ENCODE measurements at regions not wholly inside any gene's neighbourhood (a gene's known extent, or its start where the extent isn't known, plus 50 kb on each side); places are given as distances from the start of the nearest gene placed in this dataset.

DNA sequence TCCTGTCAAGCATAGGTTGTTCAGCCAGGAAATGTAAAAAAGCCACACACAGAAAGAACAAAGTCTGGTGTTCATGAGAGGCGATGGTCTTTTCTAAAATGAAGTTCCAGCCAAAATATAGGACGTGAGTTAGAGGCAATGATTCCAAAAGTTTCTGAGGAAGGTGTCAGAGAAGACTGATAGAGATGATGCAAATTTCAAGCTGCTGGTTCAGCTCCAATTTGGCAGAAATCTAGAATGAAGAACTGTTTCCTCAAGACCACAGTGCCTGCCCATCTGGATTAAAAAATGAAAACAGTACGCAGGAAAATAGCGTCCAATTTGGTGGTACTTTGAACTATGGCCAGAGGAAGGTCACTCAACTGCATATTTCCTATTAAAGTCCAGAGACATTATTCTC, 672.9 kb downstream of the SQOR start:
- H3K36me3 ChIP-seq (ENCODE audit: control insufficient read depth in 2 of 2, insufficient read depth in 2 of 2, low read length in 2 of 2), result no peaks in the 10 kb centered on the region
- H3K27me3 ChIP-seq (ENCODE audit: control insufficient read depth in 2 of 2, insufficient read depth in 2 of 2, low read length in 2 of 2), result no peaks in the 10 kb centered on the region
- H3K9ac ChIP-seq (ENCODE audit: low read depth in 1 of 2, low read length in 2 of 2), result no peak overlapping the region
- H3K4me1 ChIP-seq (ENCODE audit: control insufficient read depth in 2 of 2, insufficient read depth in 2 of 2, low read length in 2 of 2), result no peaks in the 10 kb centered on the region
- no peak overlapping the region for H3K4me3 ChIP-seq (ENCODE audit: low read length in 2 of 2)
- H3K9me3 ChIP-seq (ENCODE audit: control insufficient read depth in 2 of 2, low read length in 2 of 2), result no peaks in the 10 kb centered on the region
- no peak overlapping the region for H3K27ac ChIP-seq (ENCODE audit: low read depth in 2 of 2, low read length in 2 of 2)

DNA sequence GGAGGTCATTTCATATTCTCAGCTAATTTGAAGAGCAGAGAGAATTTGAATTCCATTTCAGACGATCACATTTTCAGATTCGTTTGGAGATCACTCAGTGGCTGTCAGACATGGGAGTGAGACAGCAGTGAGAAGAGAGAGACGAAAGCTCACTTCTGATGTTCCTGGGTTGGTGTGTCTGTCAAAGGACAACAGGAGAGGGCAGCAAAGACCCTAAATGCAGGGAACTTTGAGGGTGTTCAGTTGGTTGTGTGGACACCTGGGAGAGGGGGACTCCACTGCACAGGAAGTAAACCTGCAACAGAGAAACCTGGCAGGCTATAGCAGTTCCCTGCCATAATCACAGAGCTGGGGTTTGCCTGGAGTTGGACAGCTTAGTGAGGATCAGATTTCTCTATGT, 675.1 kb downstream of the SQOR start:
- Histone ChIP-seq H3K9me3 (ENCODE audit: control insufficient read depth in 2 of 2, low read length in 2 of 2) (no peaks in the 10 kb centered on the region), H3K36me3 (ENCODE audit: control insufficient read depth in 2 of 2, insufficient read depth in 2 of 2, low read length in 2 of 2) (no peaks in the 10 kb centered on the region), H3K4me3 (ENCODE audit: low read length in 2 of 2) (no peak overlapping the region), H3K27me3 (ENCODE audit: control insufficient read depth in 2 of 2, insufficient read depth in 2 of 2, low read length in 2 of 2) (no peaks in the 10 kb centered on the region), H3K4me1 (ENCODE audit: control insufficient read depth in 2 of 2, insufficient read depth in 2 of 2, low read length in 2 of 2) (no peaks in the 10 kb centered on the region), H3K9ac (ENCODE audit: low read depth in 1 of 2, low read length in 2 of 2) (no peak overlapping the region), H3K27ac (ENCODE audit: low read depth in 2 of 2, low read length in 2 of 2) (no peak overlapping the region)

DNA sequence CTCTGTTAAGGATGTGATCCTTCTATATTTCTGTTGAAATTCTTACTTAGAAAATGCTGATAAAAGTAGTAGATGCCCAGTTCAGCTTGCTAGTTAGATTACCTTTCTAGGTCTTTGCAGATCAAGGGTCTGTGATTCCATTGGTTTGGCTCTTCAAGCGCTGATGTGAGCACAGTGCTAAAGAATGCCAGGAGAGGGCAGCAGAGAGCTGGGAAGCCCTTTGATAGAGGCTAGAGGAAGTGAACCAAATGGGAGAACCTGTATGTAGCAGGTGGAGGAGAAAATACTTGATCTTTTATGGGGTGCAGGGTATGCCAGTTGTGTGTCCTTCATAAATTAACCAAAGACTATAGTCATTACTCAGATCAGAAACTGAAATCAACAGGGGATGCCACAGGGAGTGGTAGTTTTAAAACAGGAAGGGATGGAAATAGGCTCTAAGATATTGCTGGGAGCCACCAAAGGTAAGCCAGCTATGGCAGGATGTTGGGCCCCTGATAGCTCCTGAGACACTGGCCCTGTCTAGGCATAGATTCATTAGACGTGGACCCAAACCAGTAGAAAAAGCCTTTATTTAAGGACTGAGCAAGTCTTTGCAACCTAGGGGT, 677.4 kb downstream of the SQOR start:
- no peak overlapping the region for H3K9ac ChIP-seq (ENCODE audit: low read depth in 1 of 2, low read length in 2 of 2)
- H3K4me1 ChIP-seq (ENCODE audit: control insufficient read depth in 2 of 2, insufficient read depth in 2 of 2, low read length in 2 of 2), result no peaks in the 10 kb centered on the region
- H3K27ac ChIP-seq (ENCODE audit: low read depth in 2 of 2, low read length in 2 of 2), result no peak overlapping the region
- H3K36me3 ChIP-seq (ENCODE audit: control insufficient read depth in 2 of 2, insufficient read depth in 2 of 2, low read length in 2 of 2), result no peaks in the 10 kb centered on the region
- no peak overlapping the region for H3K4me3 ChIP-seq (ENCODE audit: low read length in 2 of 2)
- H3K9me3 ChIP-seq (ENCODE audit: control insufficient read depth in 2 of 2, low read length in 2 of 2), result no peaks in the 10 kb centered on the region
- H3K27me3 ChIP-seq (ENCODE audit: control insufficient read depth in 2 of 2, insufficient read depth in 2 of 2, low read length in 2 of 2), result no peaks in the 10 kb centered on the region

DNA sequence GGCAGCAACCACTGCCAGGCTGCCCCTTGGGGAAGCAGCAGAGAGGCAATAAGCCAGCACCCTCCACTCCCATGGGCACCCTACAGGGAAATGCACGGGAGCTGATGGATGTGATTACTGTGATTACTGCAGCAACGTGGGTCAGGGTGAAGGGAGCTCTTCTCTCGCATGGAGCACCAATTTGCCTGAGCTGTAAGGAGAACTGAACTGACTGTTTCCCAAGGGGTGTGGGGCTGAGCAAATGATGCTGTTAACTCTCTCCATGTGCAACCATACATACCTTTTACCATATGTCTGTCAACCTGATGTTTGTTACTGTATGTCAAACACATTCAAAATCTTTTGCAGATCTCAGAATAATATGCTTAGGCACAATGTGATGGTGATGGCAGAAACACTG, 680.6 kb downstream of the SQOR start:
- Histone ChIP-seq H3K4me3 (ENCODE audit: low read length in 2 of 2) (no peak overlapping the region), H3K9ac (ENCODE audit: low read depth in 1 of 2, low read length in 2 of 2) (no peak overlapping the region), H3K27ac (ENCODE audit: low read depth in 2 of 2, low read length in 2 of 2) (no peak overlapping the region), H3K36me3 (ENCODE audit: control insufficient read depth in 2 of 2, insufficient read depth in 2 of 2, low read length in 2 of 2) (no peaks in the 10 kb centered on the region), H3K27me3 (ENCODE audit: control insufficient read depth in 2 of 2, insufficient read depth in 2 of 2, low read length in 2 of 2) (no peaks in the 10 kb centered on the region), H3K4me1 (ENCODE audit: control insufficient read depth in 2 of 2, insufficient read depth in 2 of 2, low read length in 2 of 2) (no peaks in the 10 kb centered on the region), H3K9me3 (ENCODE audit: control insufficient read depth in 2 of 2, low read length in 2 of 2) (no peaks in the 10 kb centered on the region)

DNA sequence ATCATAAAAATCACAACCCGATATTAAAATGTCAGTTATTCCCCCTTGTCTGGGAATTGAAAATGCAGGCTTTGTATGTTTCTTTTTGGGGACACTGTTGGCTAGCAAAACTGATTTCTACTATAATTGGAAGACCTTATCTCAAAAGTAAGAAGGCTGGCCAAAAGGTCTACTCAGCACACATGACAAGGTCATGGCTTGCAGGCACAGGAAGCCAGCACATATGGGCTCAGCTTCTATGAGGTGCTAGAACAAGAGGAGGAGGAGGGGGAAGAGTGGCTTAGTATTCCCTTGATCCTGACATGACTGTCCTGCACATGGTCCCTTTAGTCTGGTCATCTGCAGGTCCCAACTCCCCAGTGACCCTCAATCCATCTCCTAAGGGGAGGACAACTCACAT, 681.2 kb downstream of the SQOR start:
- H3K36me3 ChIP-seq (ENCODE audit: control insufficient read depth in 2 of 2, insufficient read depth in 2 of 2, low read length in 2 of 2), result no peaks in the 10 kb centered on the region
- H3K9ac ChIP-seq (ENCODE audit: low read depth in 1 of 2, low read length in 2 of 2), result no peak overlapping the region
- H3K4me1 ChIP-seq (ENCODE audit: control insufficient read depth in 2 of 2, insufficient read depth in 2 of 2, low read length in 2 of 2), result no peaks in the 10 kb centered on the region
- no peaks in the 10 kb centered on the region for H3K9me3 ChIP-seq (ENCODE audit: control insufficient read depth in 2 of 2, low read length in 2 of 2)
- H3K4me3 ChIP-seq (ENCODE audit: low read length in 2 of 2), result no peak overlapping the region
- H3K27ac ChIP-seq (ENCODE audit: low read depth in 2 of 2, low read length in 2 of 2), result no peak overlapping the region
- H3K27me3 ChIP-seq (ENCODE audit: control insufficient read depth in 2 of 2, insufficient read depth in 2 of 2, low read length in 2 of 2), result no peaks in the 10 kb centered on the region

DNA sequence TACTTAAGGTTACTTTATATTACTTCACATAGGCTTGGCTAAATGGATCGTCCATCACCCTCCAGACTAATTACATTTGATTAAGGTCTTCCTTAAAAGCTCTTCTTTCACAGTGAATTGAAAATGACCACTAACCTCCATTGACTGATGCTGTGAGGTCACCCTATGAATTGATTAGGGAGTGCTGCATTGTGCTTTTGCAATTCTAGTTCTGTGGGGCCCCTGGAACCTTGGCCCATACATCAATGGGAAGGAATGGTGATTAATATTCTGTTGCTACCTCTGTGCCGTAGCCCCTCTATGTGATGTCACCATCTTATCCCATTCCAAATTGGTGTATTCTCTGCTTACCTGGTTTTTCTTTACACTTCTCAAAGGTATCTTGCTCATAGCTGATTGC, 682.2 kb downstream of the SQOR start:
- H3K36me3 ChIP-seq (ENCODE audit: control insufficient read depth in 2 of 2, insufficient read depth in 2 of 2, low read length in 2 of 2), result no peaks in the 10 kb centered on the region
- no peaks in the 10 kb centered on the region for H3K9me3 ChIP-seq (ENCODE audit: control insufficient read depth in 2 of 2, low read length in 2 of 2)
- no peaks in the 10 kb centered on the region for H3K4me1 ChIP-seq (ENCODE audit: control insufficient read depth in 2 of 2, insufficient read depth in 2 of 2, low read length in 2 of 2)
- no peak overlapping the region for H3K4me3 ChIP-seq (ENCODE audit: low read length in 2 of 2)
- H3K9ac ChIP-seq (ENCODE audit: low read depth in 1 of 2, low read length in 2 of 2), result no peak overlapping the region
- H3K27ac ChIP-seq (ENCODE audit: low read depth in 2 of 2, low read length in 2 of 2), result no peak overlapping the region
- no peaks in the 10 kb centered on the region for H3K27me3 ChIP-seq (ENCODE audit: control insufficient read depth in 2 of 2, insufficient read depth in 2 of 2, low read length in 2 of 2)

DNA sequence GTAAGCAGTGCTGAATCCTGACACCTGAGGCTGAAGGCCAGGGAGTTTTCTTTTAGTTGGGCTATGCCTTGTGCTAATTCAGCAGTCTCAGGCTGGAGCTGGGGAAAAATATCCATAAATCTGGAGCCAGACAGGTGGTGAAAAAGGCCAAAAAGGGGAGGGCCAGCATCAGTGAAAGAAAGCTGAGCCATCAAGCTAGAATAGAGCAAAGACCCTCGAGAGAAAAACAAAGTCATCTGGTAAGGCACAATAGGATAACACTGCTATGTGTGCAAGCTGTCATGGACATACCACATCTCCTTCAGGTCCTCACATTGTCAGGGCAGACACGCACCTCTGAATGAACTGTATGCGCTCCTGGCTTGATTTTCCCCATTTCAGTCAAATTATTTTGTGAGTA, 687.9 kb downstream of the SQOR start:
- H3K27me3 ChIP-seq (ENCODE audit: control insufficient read depth in 2 of 2, insufficient read depth in 2 of 2, low read length in 2 of 2), result no peaks in the 10 kb centered on the region
- H3K4me3 ChIP-seq (ENCODE audit: low read length in 2 of 2), result no peak overlapping the region
- no peaks in the 10 kb centered on the region for H3K4me1 ChIP-seq (ENCODE audit: control insufficient read depth in 2 of 2, insufficient read depth in 2 of 2, low read length in 2 of 2)
- H3K9me3 ChIP-seq (ENCODE audit: control insufficient read depth in 2 of 2, low read length in 2 of 2), result no peaks in the 10 kb centered on the region
- H3K9ac ChIP-seq (ENCODE audit: low read depth in 1 of 2, low read length in 2 of 2), result no peak overlapping the region
- H3K36me3 ChIP-seq (ENCODE audit: control insufficient read depth in 2 of 2, insufficient read depth in 2 of 2, low read length in 2 of 2), result no peaks in the 10 kb centered on the region
- H3K27ac ChIP-seq (ENCODE audit: low read depth in 2 of 2, low read length in 2 of 2), result no peak overlapping the region

DNA sequence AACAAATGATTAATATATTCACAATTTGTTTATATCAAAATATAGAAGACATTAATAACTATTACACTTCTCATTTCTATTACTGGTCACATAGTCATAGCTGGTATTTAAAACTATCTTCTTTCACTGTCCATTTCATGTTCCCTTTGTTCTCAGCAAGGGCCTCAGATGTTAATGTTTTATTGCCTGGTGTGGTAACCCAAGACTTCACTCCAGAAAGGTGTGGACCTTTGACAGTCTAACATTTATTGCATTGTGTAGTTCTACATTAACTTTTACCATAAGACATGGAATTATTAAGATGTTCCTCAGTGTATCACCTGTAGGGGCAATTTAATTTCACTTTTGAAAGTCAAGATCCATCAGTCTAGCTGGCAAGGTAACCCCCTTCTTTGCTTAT, 691.3 kb downstream of the SQOR start:
- H3K4me1 ChIP-seq (ENCODE audit: control insufficient read depth in 2 of 2, insufficient read depth in 2 of 2, low read length in 2 of 2), result no peaks in the 10 kb centered on the region
- no peak overlapping the region for H3K9ac ChIP-seq (ENCODE audit: low read depth in 1 of 2, low read length in 2 of 2)
- no peak overlapping the region for H3K4me3 ChIP-seq (ENCODE audit: low read length in 2 of 2)
- no peaks in the 10 kb centered on the region for H3K9me3 ChIP-seq (ENCODE audit: control insufficient read depth in 2 of 2, low read length in 2 of 2)
- no peaks in the 10 kb centered on the region for H3K36me3 ChIP-seq (ENCODE audit: control insufficient read depth in 2 of 2, insufficient read depth in 2 of 2, low read length in 2 of 2)
- H3K27ac ChIP-seq (ENCODE audit: low read depth in 2 of 2, low read length in 2 of 2), result no peak overlapping the region
- no peaks in the 10 kb centered on the region for H3K27me3 ChIP-seq (ENCODE audit: control insufficient read depth in 2 of 2, insufficient read depth in 2 of 2, low read length in 2 of 2)

DNA sequence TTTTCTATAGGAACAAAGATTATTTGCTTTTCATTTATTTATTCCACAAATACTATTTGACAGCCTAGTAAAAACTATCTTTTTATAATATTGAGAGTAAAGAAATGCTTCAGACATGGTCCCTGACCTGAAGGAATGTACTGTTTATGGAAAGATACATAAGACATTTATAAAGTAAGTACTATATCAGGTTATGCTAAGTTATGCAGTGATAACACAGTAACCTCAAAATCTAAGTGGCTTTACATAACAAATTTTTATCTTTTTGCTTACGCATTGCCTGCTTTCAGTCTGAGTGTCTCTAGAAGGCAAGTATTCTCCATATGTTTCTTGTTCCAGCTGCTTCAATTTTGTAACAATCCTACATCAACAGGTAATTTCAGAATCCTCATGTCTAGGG, 694.0 kb downstream of the SQOR start:
- Histone ChIP-seq H3K4me3 (ENCODE audit: low read length in 2 of 2) (no peak overlapping the region), H3K4me1 (ENCODE audit: control insufficient read depth in 2 of 2, insufficient read depth in 2 of 2, low read length in 2 of 2) (no peaks in the 10 kb centered on the region), H3K9ac (ENCODE audit: low read depth in 1 of 2, low read length in 2 of 2) (no peak overlapping the region), H3K27me3 (ENCODE audit: control insufficient read depth in 2 of 2, insufficient read depth in 2 of 2, low read length in 2 of 2) (no peaks in the 10 kb centered on the region), H3K27ac (ENCODE audit: low read depth in 2 of 2, low read length in 2 of 2) (no peak overlapping the region), H3K9me3 (ENCODE audit: control insufficient read depth in 2 of 2, low read length in 2 of 2) (no peaks in the 10 kb centered on the region), H3K36me3 (ENCODE audit: control insufficient read depth in 2 of 2, insufficient read depth in 2 of 2, low read length in 2 of 2) (no peaks in the 10 kb centered on the region)

DNA sequence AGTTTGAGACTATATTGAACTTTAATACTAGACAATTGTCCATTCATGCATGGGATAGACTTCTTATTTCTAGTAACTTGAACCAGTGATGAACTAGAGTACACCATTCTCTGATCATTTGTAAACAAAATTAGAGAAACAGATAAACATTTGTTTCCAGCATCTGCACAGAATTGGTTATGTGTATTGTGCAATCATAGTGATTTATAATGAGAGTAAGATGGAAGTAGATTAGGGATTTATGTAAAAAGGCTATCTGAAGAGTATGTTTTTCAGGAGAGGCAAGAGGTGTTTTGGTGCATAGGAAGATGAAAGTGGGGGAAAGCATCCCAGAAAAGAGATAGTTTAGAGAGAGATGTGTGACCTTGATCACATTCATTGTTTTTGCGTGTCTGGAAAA, 695.0 kb downstream of the SQOR start:
- Histone ChIP-seq H3K4me1 (ENCODE audit: control insufficient read depth in 2 of 2, insufficient read depth in 2 of 2, low read length in 2 of 2) (no peaks in the 10 kb centered on the region), H3K9ac (ENCODE audit: low read depth in 1 of 2, low read length in 2 of 2) (no peak overlapping the region), H3K27me3 (ENCODE audit: control insufficient read depth in 2 of 2, insufficient read depth in 2 of 2, low read length in 2 of 2) (no peaks in the 10 kb centered on the region), H3K9me3 (ENCODE audit: control insufficient read depth in 2 of 2, low read length in 2 of 2) (no peaks in the 10 kb centered on the region), H3K4me3 (ENCODE audit: low read length in 2 of 2) (no peak overlapping the region), H3K27ac (ENCODE audit: low read depth in 2 of 2, low read length in 2 of 2) (no peak overlapping the region), H3K36me3 (ENCODE audit: control insufficient read depth in 2 of 2, insufficient read depth in 2 of 2, low read length in 2 of 2) (no peaks in the 10 kb centered on the region)

DNA sequence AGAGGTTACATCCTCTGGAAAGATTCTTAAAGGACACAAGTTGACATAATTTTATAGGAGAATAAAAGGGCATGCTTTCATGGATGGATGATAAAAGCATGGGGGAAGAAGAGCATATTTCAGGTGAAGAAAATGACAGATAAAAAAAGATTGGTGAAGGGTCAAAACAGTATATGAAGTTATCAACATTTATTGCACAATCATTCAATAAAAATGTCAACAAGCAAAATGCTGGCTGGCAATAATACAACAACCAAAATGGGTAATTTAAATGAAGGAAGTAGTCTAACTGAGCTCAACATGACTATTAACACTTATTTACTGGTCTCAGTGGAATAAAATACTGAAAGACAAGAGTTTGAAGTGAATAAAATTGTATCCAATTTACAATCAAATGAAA, 696.7 kb downstream of the SQOR start:
- no peak overlapping the region for H3K27ac ChIP-seq (ENCODE audit: low read depth in 2 of 2, low read length in 2 of 2)
- H3K4me3 ChIP-seq (ENCODE audit: low read length in 2 of 2), result no peak overlapping the region
- H3K4me1 ChIP-seq (ENCODE audit: control insufficient read depth in 2 of 2, insufficient read depth in 2 of 2, low read length in 2 of 2), result no peaks in the 10 kb centered on the region
- no peaks in the 10 kb centered on the region for H3K36me3 ChIP-seq (ENCODE audit: control insufficient read depth in 2 of 2, insufficient read depth in 2 of 2, low read length in 2 of 2)
- no peak overlapping the region for H3K9ac ChIP-seq (ENCODE audit: low read depth in 1 of 2, low read length in 2 of 2)
- no peaks in the 10 kb centered on the region for H3K9me3 ChIP-seq (ENCODE audit: control insufficient read depth in 2 of 2, low read length in 2 of 2)
- no peaks in the 10 kb centered on the region for H3K27me3 ChIP-seq (ENCODE audit: control insufficient read depth in 2 of 2, insufficient read depth in 2 of 2, low read length in 2 of 2)
